ENCODE measurements at regions not wholly inside any gene's neighbourhood (a gene's known extent, or its start where the extent isn't known, plus 50 kb on each side); places are given as distances from the start of the nearest gene placed in this dataset.

GRCh38 chr20:58072695-58073671, 155.5 kb downstream of the ANKRD60 start:
- Mint-ChIP-seq H3K27ac (no peak overlapping the region), H3K27me3 (ENCODE audit: low read depth) (peaks cover 46% of the 10 kb centered on the region), H3K4me1 (ENCODE audit: low read depth) (peaks cover 11% of the 10 kb centered on the region), H3K36me3 (ENCODE audit: insufficient read depth in 2 of 2) (peaks cover 0 to 1% of the 10 kb centered on the region in 2 donors), H3K4me3 (no peak overlapping the region), H3K9me3 (no peaks in the 10 kb centered on the region)
- DNase-seq (no peak), ATAC-seq (replicated peaks in 1 of 2) (no peak)

- Mint-ChIP-seq H3K36me3 (ENCODE audit: insufficient read depth in 2 of 2) (peaks cover 0 to 1% of the 10 kb centered on the region in 2 donors), H3K9me3 (no peaks in the 10 kb centered on the region), H3K4me3 (no peak overlapping the region), H3K27ac (no peak overlapping the region), H3K4me1 (ENCODE audit: low read depth) (peaks cover 11% of the 10 kb centered on the region), H3K27me3 (ENCODE audit: low read depth) (peaks cover 46% of the 10 kb centered on the region)
- ATAC-seq (replicated peaks in 1 of 2) (no peak), DNase-seq (no peak)
These were observed 156.5 kb downstream of the ANKRD60 start for GRCh38 chr20:58071991-58072390.

- no peak for ATAC-seq (replicated peaks in 1 of 2)
- no peaks in the 10 kb centered on the region for H3K9me3 Mint-ChIP-seq
- peaks cover 50% of the 10 kb centered on the region for H3K27me3 Mint-ChIP-seq (ENCODE audit: low read depth)
- H3K36me3 Mint-ChIP-seq (ENCODE audit: insufficient read depth in 2 of 2), result peaks cover 0 to 1% of the 10 kb centered on the region in 2 donors
- H3K27ac Mint-ChIP-seq, result no peak overlapping the region
- DNase-seq, result no peak
- peaks cover 11% of the 10 kb centered on the region for H3K4me1 Mint-ChIP-seq (ENCODE audit: low read depth)
- no peak overlapping the region for H3K4me3 Mint-ChIP-seq
These were observed 157.2 kb downstream of the ANKRD60 start for GRCh38 chr20:58071298-58071697.

GRCh38 chr20:58070664-58071196, 157.7 kb downstream of the ANKRD60 start:
- peaks cover 11% of the 10 kb centered on the region for H3K4me1 Mint-ChIP-seq (ENCODE audit: low read depth)
- H3K27ac Mint-ChIP-seq, result no peak overlapping the region
- DNase-seq (no peak), ATAC-seq (replicated peaks in 1 of 2) (no peak)
- no peak overlapping the region for H3K4me3 Mint-ChIP-seq
- peaks cover 0 to 1% of the 10 kb centered on the region in 2 donors for H3K36me3 Mint-ChIP-seq (ENCODE audit: insufficient read depth in 2 of 2)
- H3K9me3 Mint-ChIP-seq, result no peaks in the 10 kb centered on the region
- peaks cover 48% of the 10 kb centered on the region for H3K27me3 Mint-ChIP-seq (ENCODE audit: low read depth)

- H3K27me3 Mint-ChIP-seq (ENCODE audit: low read depth), result peaks cover 42% of the 10 kb centered on the region
- H3K36me3 Mint-ChIP-seq (ENCODE audit: insufficient read depth in 2 of 2), result no peaks in the 10 kb centered on the region
- no peak overlapping the region for H3K4me3 Mint-ChIP-seq
- DNase-seq (no peak), ATAC-seq (replicated peaks in 1 of 2) (no peak)
- H3K27ac Mint-ChIP-seq, result no peak overlapping the region
- peaks cover 9% of the 10 kb centered on the region for H3K4me1 Mint-ChIP-seq (ENCODE audit: low read depth)
- H3K9me3 Mint-ChIP-seq, result no peaks in the 10 kb centered on the region
These were observed 158.4 kb downstream of the ANKRD60 start for GRCh38 chr20:58069796-58070663.

- Mint-ChIP-seq H3K9me3 (no peaks in the 10 kb centered on the region), H3K36me3 (ENCODE audit: insufficient read depth in 2 of 2) (no peaks in the 10 kb centered on the region), H3K27ac (no peak overlapping the region), H3K4me3 (no peak overlapping the region), H3K4me1 (ENCODE audit: low read depth) (peaks cover 4% of the 10 kb centered on the region), H3K27me3 (ENCODE audit: low read depth) (peaks cover 37% of the 10 kb centered on the region)
- DNase-seq, result no peak
- no peak for ATAC-seq (replicated peaks in 1 of 2)
These were observed 159.2 kb downstream of the ANKRD60 start for GRCh38 chr20:58069207-58069606.

GRCh38 chr20:58065508-58066361, 162.7 kb downstream of the ANKRD60 start:
- H3K4me3 Mint-ChIP-seq, result no peak overlapping the region
- H3K27ac Mint-ChIP-seq, result no peak overlapping the region
- H3K27me3 Mint-ChIP-seq (ENCODE audit: low read depth), result peaks cover 18% of the 10 kb centered on the region
- DNase-seq (no peak), ATAC-seq (replicated peaks in 1 of 2) (no peak)
- no peaks in the 10 kb centered on the region for H3K4me1 Mint-ChIP-seq (ENCODE audit: low read depth)
- no peaks in the 10 kb centered on the region for H3K36me3 Mint-ChIP-seq (ENCODE audit: insufficient read depth in 2 of 2)
- peaks cover 0 to 4% of the 10 kb centered on the region in 2 donors for H3K9me3 Mint-ChIP-seq

GRCh38 chr20:58064411-58065010, 163.9 kb downstream of the ANKRD60 start:
- no peaks in the 10 kb centered on the region for H3K4me1 Mint-ChIP-seq (ENCODE audit: low read depth)
- DNase-seq, result no peak
- no peak overlapping the region for H3K4me3 Mint-ChIP-seq
- no peak for ATAC-seq (replicated peaks in 1 of 2)
- peaks cover 14% of the 10 kb centered on the region for H3K27me3 Mint-ChIP-seq (ENCODE audit: low read depth)
- no peaks in the 10 kb centered on the region for H3K36me3 Mint-ChIP-seq (ENCODE audit: insufficient read depth in 2 of 2)
- H3K27ac Mint-ChIP-seq, result no peak overlapping the region
- H3K9me3 Mint-ChIP-seq, result peaks cover 0 to 4% of the 10 kb centered on the region in 2 donors

GRCh38 chr20:58059260-58059544, 169.3 kb downstream of the ANKRD60 start:
- Mint-ChIP-seq H3K27ac (no peak overlapping the region), H3K4me3 (no peak overlapping the region), H3K36me3 (ENCODE audit: insufficient read depth in 2 of 2) (no peaks in the 10 kb centered on the region), H3K27me3 (ENCODE audit: low read depth) (peaks cover 38% of the 10 kb centered on the region), H3K9me3 (peaks cover 0 to 4% of the 10 kb centered on the region in 2 donors), H3K4me1 (ENCODE audit: low read depth) (no peaks in the 10 kb centered on the region)
- no peak for DNase-seq
- no peak for ATAC-seq (replicated peaks in 1 of 2)

- no peak for ATAC-seq (replicated peaks in 1 of 2)
- Mint-ChIP-seq H3K9me3 (peaks cover 0 to 4% of the 10 kb centered on the region in 2 donors), H3K27ac (no peak overlapping the region), H3K4me1 (ENCODE audit: low read depth) (no peaks in the 10 kb centered on the region), H3K4me3 (no peak overlapping the region), H3K36me3 (ENCODE audit: insufficient read depth in 2 of 2) (no peaks in the 10 kb centered on the region), H3K27me3 (ENCODE audit: low read depth) (peaks cover 41% of the 10 kb centered on the region)
- no peak for DNase-seq
These were observed 169.8 kb downstream of the ANKRD60 start for GRCh38 chr20:58058421-58059259.

GRCh38 chr20:58056921-58057686, 171.3 kb downstream of the ANKRD60 start:
- no peaks in the 10 kb centered on the region for H3K36me3 Mint-ChIP-seq (ENCODE audit: insufficient read depth in 2 of 2)
- no peak overlapping the region for H3K27ac Mint-ChIP-seq
- ATAC-seq (replicated peaks in 1 of 2) (no peak), DNase-seq (no peak)
- H3K27me3 Mint-ChIP-seq (ENCODE audit: low read depth), result peaks cover 45% of the 10 kb centered on the region
- no peak overlapping the region for H3K4me3 Mint-ChIP-seq
- no peaks in the 10 kb centered on the region for H3K9me3 Mint-ChIP-seq
- H3K4me1 Mint-ChIP-seq (ENCODE audit: low read depth), result no peaks in the 10 kb centered on the region

All from activated T-cell treated with anti-CD3 and anti-CD28 coated beads, Interleukin-2, amount 50 U/mL, for 72 hours (primary cell).